ENCODE measurements at regions not wholly inside any gene's neighbourhood (a gene's known extent, or its start where the extent isn't known, plus 50 kb on each side); places are given as distances from the start of the nearest gene placed in this dataset.
A peak's percentile ranks its signal among the peaks of the same experiment; 100 is the strongest.

DNA sequence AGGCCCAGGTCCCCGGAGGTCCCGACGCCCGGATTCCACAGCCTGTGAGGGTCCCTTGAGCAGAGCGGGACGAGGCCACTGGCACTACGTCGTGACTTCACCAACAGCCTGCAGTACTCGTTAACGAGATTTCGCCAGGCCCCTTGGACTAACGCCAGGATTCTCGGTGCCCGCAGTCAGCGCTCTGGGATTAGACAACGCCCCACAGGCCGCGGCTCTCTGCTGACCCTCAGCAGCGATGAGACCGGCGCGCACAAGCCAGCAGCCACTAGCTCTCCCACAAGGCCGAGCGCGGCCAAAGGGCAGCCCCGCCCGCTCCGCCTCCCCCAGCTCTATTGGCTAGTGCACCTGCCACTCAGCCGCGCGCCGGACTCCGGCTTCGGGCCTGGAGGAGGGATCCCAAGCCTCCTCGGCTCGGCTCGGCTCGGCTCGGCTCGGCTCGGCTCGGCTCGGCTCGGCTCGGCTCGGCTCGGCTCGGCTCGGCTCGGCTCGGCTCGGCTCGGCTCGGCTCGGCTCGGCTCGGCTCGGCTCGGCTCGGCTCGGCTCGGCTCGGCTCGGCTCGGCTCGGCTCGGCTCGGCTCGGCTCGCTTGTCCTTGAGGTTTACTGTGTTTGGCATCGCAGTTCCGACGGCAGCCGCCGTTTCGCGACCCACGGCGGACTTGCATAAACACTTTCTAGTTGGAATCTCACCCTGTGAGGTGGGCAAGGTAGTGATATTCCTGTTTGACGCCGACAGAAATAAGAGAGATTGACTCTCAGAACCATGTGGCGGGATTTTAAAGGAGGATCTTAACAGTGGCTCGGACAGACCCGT is 231.7 kb upstream of the SERP2 start (continued):
- no peak for TF ChIP-seq SP1 (IDR thresholded peaks at IDR 0.05)
- TF ChIP-seq SP1 (CRISPR knock-in tag; IDR thresholded peaks at IDR 0.05): peak; percentile 79
- TF ChIP-seq KDM4B (CRISPR knock-in tag; IDR thresholded peaks at IDR 0.05): peak; percentile 59; the same call in 1 of the 2 replicates
- peak; percentile 98 for TF ChIP-seq ZNF777 (CRISPR knock-in tag; IDR thresholded peaks at IDR 0.05)
- peak; percentile 94 for TF ChIP-seq PBX2 (CRISPR knock-in tag; IDR thresholded peaks at IDR 0.05)
- TF ChIP-seq ZNF441 (CRISPR knock-in tag; IDR thresholded peaks at IDR 0.05; ENCODE audit: borderline replicate concordance): peak; percentile 77; the same call in 1 of the 2 replicates
- TF ChIP-seq FOXJ3 (CRISPR knock-in tag; IDR thresholded peaks at IDR 0.05; ENCODE audit: borderline replicate concordance): peak; percentile 50; the same call in 1 of the 2 replicates
- TF ChIP-seq SOX13 (IDR thresholded peaks at IDR 0.05): 0 out of 2 replicates have a peak, but pooled peaks have one; percentile 21
- TF ChIP-seq SOX13 (CRISPR knock-in tag; conservative IDR thresholded peaks at IDR 0.05 in 1 of 2, IDR thresholded peaks at IDR 0.05 in 1 of 2): peak in 1 of 2 experiments; percentile 52; a peak in 2 of 4 replicates
- TF ChIP-seq, protein P1, sequence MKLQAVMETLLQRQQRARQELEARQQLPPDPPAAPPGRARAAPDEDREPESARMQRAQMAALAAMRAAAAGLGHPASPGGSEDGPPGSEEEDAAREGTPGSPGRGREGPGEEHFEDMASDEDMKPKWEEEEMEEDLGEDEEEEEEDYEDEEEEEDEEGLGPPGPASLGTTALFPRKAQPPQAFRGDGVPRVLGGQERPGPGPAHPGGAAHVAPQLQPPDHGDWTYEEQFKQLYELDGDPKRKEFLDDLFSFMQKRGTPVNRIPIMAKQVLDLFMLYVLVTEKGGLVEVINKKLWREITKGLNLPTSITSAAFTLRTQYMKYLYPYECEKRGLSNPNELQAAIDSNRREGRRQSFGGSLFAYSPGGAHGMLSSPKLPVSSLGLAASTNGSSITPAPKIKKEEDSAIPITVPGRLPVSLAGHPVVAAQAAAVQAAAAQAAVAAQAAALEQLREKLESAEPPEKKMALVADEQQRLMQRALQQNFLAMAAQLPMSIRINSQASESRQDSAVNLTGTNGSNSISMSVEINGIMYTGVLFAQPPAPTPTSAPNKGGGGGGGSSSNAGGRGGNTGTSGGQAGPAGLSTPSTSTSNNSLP (IDR thresholded peaks at IDR 0.05; ENCODE audit: low read depth, low read length): no peak
- TF ChIP-seq ZNF589 (CRISPR knock-in tag; conservative IDR thresholded peaks at IDR 0.05): peak; percentile 67; the same call in 1 of the 2 replicates
- TF ChIP-seq JARID2 (CRISPR knock-in tag; IDR thresholded peaks at IDR 0.05; ENCODE audit: insufficient replicate concordance): no peak
- TF ChIP-seq, protein P2, sequence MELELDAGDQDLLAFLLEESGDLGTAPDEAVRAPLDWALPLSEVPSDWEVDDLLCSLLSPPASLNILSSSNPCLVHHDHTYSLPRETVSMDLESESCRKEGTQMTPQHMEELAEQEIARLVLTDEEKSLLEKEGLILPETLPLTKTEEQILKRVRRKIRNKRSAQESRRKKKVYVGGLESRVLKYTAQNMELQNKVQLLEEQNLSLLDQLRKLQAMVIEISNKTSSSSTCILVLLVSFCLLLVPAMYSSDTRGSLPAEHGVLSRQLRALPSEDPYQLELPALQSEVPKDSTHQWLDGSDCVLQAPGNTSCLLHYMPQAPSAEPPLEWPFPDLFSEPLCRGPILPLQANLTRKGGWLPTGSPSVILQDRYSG (CRISPR knock-in tag; IDR thresholded peaks at IDR 0.05): peak; percentile 37; the same call in 1 of the 2 replicates
- TF ChIP-seq TERF1 (CRISPR knock-in tag; IDR thresholded peaks at IDR 0.05): no peak
- TF ChIP-seq GMEB1 (CRISPR knock-in tag; IDR thresholded peaks at IDR 0.05; ENCODE audit: borderline replicate concordance): peak; percentile 74; the same call in 1 of the 2 replicates
